Upper lobe of left lung (tissue), 4 donors: ENCODE measurements at regions not wholly inside any gene's neighbourhood (a gene's known extent, or its start where the extent isn't known, plus 50 kb on each side); places are given as distances from the start of the nearest gene placed in this dataset.

Experiments used
- CTCF ChIP-seq, 6 experiments: fragments of 450-650 bp in 4 of 6; fragments of 200-600 bp in 2 of 6; sonication (generic) in 2 of 6; IDR thresholded peaks; one replicate each; pipeline ENCODE4 v1.5.1; 2016 to 2019; ENCODE audit warnings: antibody characterized with exemption in 6 of 6
- POLR2A ChIP-seq, 4 donors: fragments of 450-650 bp; IDR thresholded peaks; one replicate each; pipeline ENCODE4 v1.5.1; 2016 to 2017; ENCODE audit warnings: antibody characterized with exemption in 4 of 4, mild to moderate bottlenecking in 2 of 4
- POLR2AphosphoS5 ChIP-seq, 2 donors: sonication (generic); formaldehyde crosslinking; IDR thresholded peaks; one replicate each; pipeline ENCODE4 v1.5.1; 2017; ENCODE audit warnings: antibody characterized with exemption in 2 of 2

- TF ChIP-seq CTCF (IDR thresholded peaks at IDR 0.05) = no peak
- no peak for TF ChIP-seq POLR2A (IDR thresholded peaks at IDR 0.05)
- no peak for TF ChIP-seq POLR2AphosphoS5 (IDR thresholded peaks at IDR 0.05)
Measured at GRCh38 chr3:73176941-73177340, 115.5 kb downstream of the EBLN2 start.
